GM21723 (cell line): ENCODE measurements at regions not wholly inside any gene's neighbourhood (a gene's known extent, or its start where the extent isn't known, plus 50 kb on each side); places are given as distances from the start of the nearest gene placed in this dataset.
"Not testable (repeated sequence)": the region's sequence is repeated elsewhere in the genome, so short reads cannot be mapped to it uniquely, and the experiment has no call there.

Source experiments
- ATAC-seq: cut with Tn5 transposase; IDR thresholded peaks from one replicate; pipeline ENCODE4 v1.9.1; 2021; ENCODE audit warnings: mild to moderate bottlenecking, moderate library complexity; ENCODE audit not compliant: unreplicated experiment

- ATAC-seq, result not testable (repeated sequence)
Observed at GRCh38 chr1:168457296-168457695, 86.5 kb downstream of the XCL2 start.

GRCh38 chr1:168455764-168456163, 88.0 kb downstream of the XCL2 start:
- ATAC-seq, result no peak

- ATAC-seq, result no peak
Observed at GRCh38 chr1:168454211-168454815, 89.5 kb downstream of the XCL2 start.

GRCh38 chr1:168453056-168453455, 90.7 kb downstream of the XCL2 start:
- ATAC-seq, result no peak

GRCh38 chr1:168452329-168452728, 91.5 kb downstream of the XCL2 start:
- ATAC-seq, result no peak

GRCh38 chr1:168447871-168448270, 95.9 kb downstream of the XCL2 start:
- no peak for ATAC-seq

GRCh38 chr1:168446081-168446480, 97.7 kb downstream of the XCL2 start:
- ATAC-seq, result no peak

GRCh38 chr1:168443899-168444298, 99.9 kb downstream of the XCL2 start:
- no peak for ATAC-seq

- no peak for ATAC-seq
Observed at GRCh38 chr1:168443356-168443755, 100.4 kb downstream of the XCL2 start.

GRCh38 chr1:168442931-168443330, 100.9 kb downstream of the XCL2 start:
- ATAC-seq, result no peak

GRCh38 chr1:168441745-168442144, 102.1 kb downstream of the XCL2 start:
- ATAC-seq, result no peak

- ATAC-seq, result peak; percentile 92
Observed at GRCh38 chr1:168439456-168440375, 104.1 kb downstream of the XCL2 start.

- no peak for ATAC-seq
Observed at GRCh38 chr1:168438626-168439025, 105.2 kb downstream of the XCL2 start.

GRCh38 chr1:168437821-168438220, 106.0 kb downstream of the XCL2 start:
- ATAC-seq, result no peak

- no peak for ATAC-seq
Observed at GRCh38 chr1:168435439-168435838, 108.4 kb downstream of the XCL2 start.

- ATAC-seq, result no peak
Observed at GRCh38 chr1:168433238-168433637, 110.6 kb downstream of the XCL2 start.

GRCh38 chr1:168431882-168432281, 111.9 kb downstream of the XCL2 start:
- no peak for ATAC-seq

GRCh38 chr1:168430321-168430720, 113.5 kb downstream of the XCL2 start:
- ATAC-seq, result no peak

GRCh38 chr1:168428063-168428731, 115.6 kb downstream of the XCL2 start:
- ATAC-seq, result no peak

- no peak for ATAC-seq
Observed at GRCh38 chr1:168427051-168427450, 116.7 kb downstream of the XCL2 start.

- no peak for ATAC-seq
Observed at GRCh38 chr1:168424281-168424680, 119.5 kb downstream of the XCL2 start.
